A549 (cell line): ENCODE measurements at regions not wholly inside any gene's neighbourhood (a gene's known extent, or its start where the extent isn't known, plus 50 kb on each side); places are given as distances from the start of the nearest gene placed in this dataset.

Experiments used
- CHD2 ChIP-seq: fragments of 150-350 bp; IDR thresholded peaks from 2 replicates; pipeline ENCODE4 v1.6.1; 2014; ENCODE audit warnings: low read length; ENCODE audit not compliant: partially characterized antibody
- CTCF ChIP-seq: fragments of >200 bp; sonication (Bioruptor Twin); formaldehyde crosslinking; IDR thresholded peaks from 3 replicates; pipeline ENCODE4 v1.5.1; 2016
- MAFK ChIP-seq: fragments of 450-650 bp; IDR thresholded peaks from 2 replicates; pipeline ENCODE4 v1.6.1; 2014; ENCODE audit not compliant: partially characterized antibody
- MAX ChIP-seq: IDR thresholded peaks from 2 replicates; pipeline ENCODE4 v1.6.1; 2012
- MYC ChIP-seq: IDR thresholded peaks from 2 replicates; pipeline ENCODE4 v1.6.1; 2012; ENCODE audit warnings: mild to moderate bottlenecking, inconsistent platforms, low read length, improper control_type of control experiment, borderline replicate concordance
- POLR2A ChIP-seq: IDR thresholded peaks from 2 replicates; pipeline ENCODE4 v1.6.1; 2012; ENCODE audit warnings: mild to moderate bottlenecking, low read length
- RCOR1 ChIP-seq: fragments of 150-350 bp; IDR thresholded peaks from 2 replicates; pipeline ENCODE4 v1.6.1; 2014; ENCODE audit warnings: antibody characterized with exemption, low read length, low read depth
- REST ChIP-seq: fragments of 200-600 bp; sonication (generic); IDR thresholded peaks from 2 replicates; pipeline ENCODE4 v1.6.1; 2016; ENCODE audit warnings: antibody characterized with exemption, mild to moderate bottlenecking, moderate library complexity
- RFX5 ChIP-seq: fragments of 450-650 bp; IDR thresholded peaks from 2 replicates; pipeline ENCODE4 v1.7.1; 2014; ENCODE audit warnings: antibody characterized with exemption, mild to moderate bottlenecking, moderate library complexity
- ZFP36 ChIP-seq: fragments of 450-650 bp; IDR thresholded peaks from 2 replicates; pipeline ENCODE4 v1.6.1; 2014; ENCODE audit warnings: borderline replicate concordance; ENCODE audit not compliant: partially characterized antibody

GRCh38 chr3:175940243-175940642 is 1081.1 kb downstream of the NAALADL2 start:
- TF ChIP-seq REST, result no peak
- TF ChIP-seq CTCF, result no peak
- TF ChIP-seq POLR2A, result no peak
- no peak for TF ChIP-seq RFX5
- TF ChIP-seq CHD2, result no peak
- no peak for TF ChIP-seq MYC
- no peak for TF ChIP-seq ZFP36
- TF ChIP-seq RCOR1, result no peak
- TF ChIP-seq MAFK, result no peak
- no peak for TF ChIP-seq MAX
